A549 (cell line): ENCODE measurements at regions not wholly inside any gene's neighbourhood (a gene's known extent, or its start where the extent isn't known, plus 50 kb on each side); places are given as distances from the start of the nearest gene placed in this dataset.

Source experiments
- BHLHE40 ChIP-seq: IDR thresholded peaks from 2 replicates; pipeline ENCODE4 v1.6.1; 2012; ENCODE audit warnings: low read depth, low read length, inconsistent platforms
- CHD2 ChIP-seq: fragments of 150-350 bp; IDR thresholded peaks from 2 replicates; pipeline ENCODE4 v1.6.1; 2014; ENCODE audit warnings: low read length; ENCODE audit not compliant: partially characterized antibody
- CTCF ChIP-seq: fragments of >200 bp; sonication (Bioruptor Twin); formaldehyde crosslinking; IDR thresholded peaks from 3 replicates; pipeline ENCODE4 v1.5.1; 2016
- E2F6 ChIP-seq: IDR thresholded peaks from 2 replicates; pipeline ENCODE4 v1.6.1; 2012; ENCODE audit warnings: low read depth, borderline replicate concordance
- HDAC2 ChIP-seq: fragments of 200-600 bp; sonication (generic); IDR thresholded peaks from 2 replicates; pipeline ENCODE4 v1.6.1; 2016
- MAFK ChIP-seq: fragments of 450-650 bp; IDR thresholded peaks from 2 replicates; pipeline ENCODE4 v1.6.1; 2014; ENCODE audit not compliant: partially characterized antibody
- MAX ChIP-seq: IDR thresholded peaks from 2 replicates; pipeline ENCODE4 v1.6.1; 2012
- NR3C1 ChIP-seq: fragments of >200 bp; sonication (Bioruptor Twin); formaldehyde crosslinking; IDR thresholded peaks from 3 replicates; pipeline ENCODE4 v1.6.1; 2017
- POLR2A ChIP-seq: IDR thresholded peaks from 2 replicates; pipeline ENCODE4 v1.6.1; 2012; ENCODE audit warnings: mild to moderate bottlenecking, low read length
- RAD21 ChIP-seq, 2 experiments: fragments of >200 bp in 1 of 2; sonication (Bioruptor Twin) in 1 of 2; formaldehyde crosslinking in 1 of 2; IDR thresholded peaks in 1 of 2; conservative IDR thresholded peaks in 1 of 2; 2 replicates in 1 of 2; 3 replicates in 1 of 2; pipeline ENCODE4 v1.6.1; 2012 to 2018; ENCODE audit warnings: inconsistent platforms in 1 of 2
- RFX5 ChIP-seq: fragments of 450-650 bp; IDR thresholded peaks from 2 replicates; pipeline ENCODE4 v1.7.1; 2014; ENCODE audit warnings: antibody characterized with exemption, mild to moderate bottlenecking, moderate library complexity
- SMC3 ChIP-seq: fragments of >200 bp; sonication (Bioruptor Twin); formaldehyde crosslinking; IDR thresholded peaks from 3 replicates; pipeline ENCODE4 v1.6.1; 2018; ENCODE audit warnings: inconsistent platforms
- USF2 ChIP-seq: fragments of 450-650 bp; IDR thresholded peaks from 2 replicates; pipeline ENCODE4 v1.6.1; 2014; ENCODE audit warnings: antibody characterized with exemption

- TF ChIP-seq CTCF, result no peak
- no peak for TF ChIP-seq SMC3
- no peak for TF ChIP-seq POLR2A
- TF ChIP-seq MAX, result no peak
- TF ChIP-seq MAFK, result no peak
- no peak for TF ChIP-seq E2F6
- TF ChIP-seq RFX5, result no peak
- no peak for TF ChIP-seq CHD2
- no peak for TF ChIP-seq USF2
- no peak for TF ChIP-seq HDAC2
- no peak for TF ChIP-seq RAD21 (conservative IDR thresholded peaks at IDR 0.05 in 1 of 2, IDR thresholded peaks at IDR 0.05 in 1 of 2)
- no peak for TF ChIP-seq NR3C1
- TF ChIP-seq BHLHE40, result no peak
These were observed 748.7 kb upstream of the GOLIM4 start for GRCh38 chr3:168844472-168844871.
